K562 (cell line): ENCODE measurements at regions not wholly inside any gene's neighbourhood (a gene's known extent, or its start where the extent isn't known, plus 50 kb on each side); places are given as distances from the start of the nearest gene placed in this dataset.
A peak's percentile ranks its signal among the peaks of the same experiment; 100 is the strongest.

Experiments used
- ATAC-seq: fragments of 200-7000 bp; cut with Tn5 transposase; 3 replicates; pipeline ENCODE4 v1.9.1; 2020; ENCODE audit warnings: moderate library complexity
- BruUV-seq: library from RNA; stranded (reverse); fragments of 400-500 nt; replicated peaks from 2 replicates; lab custom pipeline; 2021; lab: Mats Ljungman, UMichigan
- CTCF ChIA-PET: fragments of 300-600 bp; formaldehyde crosslinking; extraction: SDS; loops from one replicate; lab custom pipeline; 2021; ENCODE audit warnings: low intra/inter-chr PET ratio; lab: Yijun Ruan, JAX
- POLR2A ChIA-PET: fragments of 300-600, 350-650 bp; sonication (Branson Sonifier 250); formaldehyde crosslinking; extraction: SDS; loops from one replicate; lab custom pipeline; 2021; ENCODE audit warnings: antibody characterized with exemption, inconsistent platforms; lab: Yijun Ruan, JAX
- DNase-seq, 4 experiments: peaks; one replicate each; pipeline versions ENCODE4 v3.0.0 to v3.0.0-alpha.2; 2011 to 2018; ENCODE audit warnings: low spot score in 3 of 4, mixed read lengths in 3 of 4; ENCODE audit errors: extremely low read depth in 1 of 4
- FAIRE-seq: peaks from 2 replicates; lab custom pipeline; 2011; peaks lifted over from hg19 to GRCh38; lab: Jason Lieb, UNC
- H2AFZ ChIP-seq: 2 replicates; pipeline ENCODE4 v1.6.0; 2011; ENCODE audit warnings: low read depth, low read length, control low read depth, inconsistent platforms
- H3K27ac ChIP-seq: fragments of 200-600 bp; 3 replicates; pipeline ENCODE4 v1.8.0; 2011; ENCODE audit warnings: low read depth, mild to moderate bottlenecking, control low read depth, inconsistent platforms, low read length, moderate library complexity, mixed read lengths; ENCODE audit errors: extremely low read depth
- H3K27me3 ChIP-seq, 2 experiments: fragments of 300-600 bp in 1 of 2; 2 replicates in 1 of 2; 3 replicates in 1 of 2; pipeline versions ENCODE4 v1.6.0 to v1.8.0; 2011; ENCODE audit warnings: inconsistent platforms in 2 of 2, low read length in 2 of 2, mild to moderate bottlenecking in 1 of 2, mixed read lengths in 1 of 2, moderate library complexity in 1 of 2; ENCODE audit not compliant: control insufficient read depth in 2 of 2, insufficient read depth in 2 of 2
- H3K36me3 ChIP-seq: fragments of 300-600 bp; 3 replicates; pipeline ENCODE4 v1.8.0; 2011; ENCODE audit warnings: mild to moderate bottlenecking, low read length, inconsistent platforms; ENCODE audit not compliant: control insufficient read depth, insufficient read depth
- H3K4me1 ChIP-seq, 2 experiments: fragments of 200-600 bp in 1 of 2; replicated peaks in 1 of 2; 2 replicates in 1 of 2; 3 replicates in 1 of 2; pipeline versions ENCODE4 v1.5.1 to v1.8.0; 2011; ENCODE audit warnings: inconsistent platforms in 2 of 2, low read length in 2 of 2, mild to moderate bottlenecking in 1 of 2, mixed read lengths in 1 of 2, moderate library complexity in 1 of 2; ENCODE audit not compliant: control insufficient read depth in 2 of 2, insufficient read depth in 2 of 2
- H3K4me2 ChIP-seq: 2 replicates; pipeline ENCODE4 v1.6.1; 2011; ENCODE audit warnings: low read length, control low read depth, inconsistent platforms, mixed read lengths; ENCODE audit not compliant: insufficient read depth
- H3K4me3 ChIP-seq: fragments of 200-600 bp; sonication (generic), shearing (Covaris generic); 2 replicates; pipeline ENCODE4 v1.5.1; 2016; ENCODE audit warnings: control low read depth, inconsistent platforms
- H3K79me2 ChIP-seq: fragments of 200-600 bp; 3 replicates; pipeline ENCODE4 v1.8.0; 2011; ENCODE audit warnings: low read length, inconsistent platforms; ENCODE audit not compliant: control insufficient read depth, insufficient read depth
- H3K9ac ChIP-seq, 2 experiments: 2 replicates each; pipeline versions ENCODE4 v1.6.0 to v1.6.1; 2011; ENCODE audit warnings: low read depth in 2 of 2, low read length in 2 of 2, control low read depth in 1 of 2, inconsistent platforms in 1 of 2, mild to moderate bottlenecking in 1 of 2, mixed read lengths in 1 of 2; ENCODE audit not compliant: insufficient read depth in 1 of 2
- H3K9me1 ChIP-seq: one replicate; pipeline ENCODE4 v1.6.0; 2011; ENCODE audit warnings: inconsistent platforms, mild to moderate bottlenecking, low read length, moderate library complexity; ENCODE audit not compliant: control insufficient read depth, insufficient read depth
- H3K9me3 ChIP-seq: replicated peaks from 2 replicates; pipeline ENCODE4 v1.5.1; 2011; ENCODE audit warnings: low read depth, low read length, inconsistent platforms; ENCODE audit not compliant: control insufficient read depth, insufficient read depth
- H4K20me1 ChIP-seq: replicated peaks from 2 replicates; pipeline ENCODE4 v1.6.1; 2011; ENCODE audit warnings: low read length, inconsistent platforms, mixed read lengths; ENCODE audit not compliant: control insufficient read depth, insufficient read depth
- BRF2 ChIP-seq: IDR thresholded peaks from 3 replicates; pipeline ENCODE4 v1.6.1; 2011; ENCODE audit warnings: borderline replicate concordance, mild to moderate bottlenecking; ENCODE audit not compliant: insufficient read length, insufficient read depth
- CEBPG ChIP-seq, 3 experiments: fragments of 200-800 bp in 1 of 3; sonication (Bioruptor generic) in 1 of 3; sonication (generic) in 1 of 3; formaldehyde crosslinking in 1 of 3; IDR thresholded peaks in 2 of 3; conservative IDR thresholded peaks in 1 of 3; 2 replicates each; pipeline versions ENCODE4 v1.6.1 to v1.8.0; 2016 to 2022; ENCODE audit warnings: missing compliant biosample characterization in 2 of 3, missing genetic modification characterization in 2 of 3, mild to moderate bottlenecking in 1 of 3, missing genetic modification reagents in 1 of 3
- MAFF ChIP-seq: IDR thresholded peaks from 2 replicates; pipeline ENCODE4 v1.6.1; 2012; ENCODE audit warnings: low read length, improper control_type of control experiment
- MEIS2 ChIP-seq: fragments of 450-650 bp; IDR thresholded peaks from 2 replicates; pipeline ENCODE4 v1.6.1; 2014; ENCODE audit warnings: mild to moderate bottlenecking; ENCODE audit not compliant: partially characterized antibody
- OTX1 ChIP-seq: fragments of 450-650 bp; formaldehyde crosslinking; IDR thresholded peaks from 2 replicates; pipeline ENCODE4 v1.4.0; 2022; ENCODE audit warnings: mild to moderate bottlenecking
- PBX2 ChIP-seq, 2 experiments: IDR thresholded peaks in 1 of 2; conservative IDR thresholded peaks in 1 of 2; 2 replicates each; pipeline ENCODE4 v1.6.1; 2016; ENCODE audit warnings: low read depth in 2 of 2, mild to moderate bottlenecking in 1 of 2, missing compliant biosample characterization in 1 of 2, missing genetic modification characterization in 1 of 2, moderate library complexity in 1 of 2
- RAD21 ChIP-seq, 2 experiments: fragments of 250-450 bp in 1 of 2; fragments of 450-650 bp in 1 of 2; sonication (Bioruptor Pico) in 1 of 2; formaldehyde crosslinking in 1 of 2; IDR thresholded peaks in 1 of 2; conservative IDR thresholded peaks in 1 of 2; 2 replicates each; pipeline versions ENCODE4 v1.4.0 to v1.8.0; 2020 to 2022; ENCODE audit warnings: mild to moderate bottlenecking in 2 of 2, moderate library complexity in 1 of 2
- SAFB2 ChIP-seq: fragments of 200-400 bp; formaldehyde crosslinking; IDR thresholded peaks from 2 replicates; pipeline ENCODE4 v1.6.1; 2018; ENCODE audit warnings: borderline replicate concordance, low read length, low read depth, moderate library complexity; ENCODE audit not compliant: severe bottlenecking
- TAF9B ChIP-seq: fragments of 450-650 bp; IDR thresholded peaks from 2 replicates; pipeline ENCODE4 v1.6.1; 2018; ENCODE audit warnings: mild to moderate bottlenecking; ENCODE audit not compliant: partially characterized antibody
- ZKSCAN8 ChIP-seq: fragments of 200-800 bp; sonication (Bioruptor generic); IDR thresholded peaks from 2 replicates; pipeline ENCODE4 v1.6.1; 2016; ENCODE audit warnings: missing genetic modification characterization, missing compliant biosample characterization
- ZNF140 ChIP-seq: fragments of 250-450 bp; sonication (Bioruptor Pico); IDR thresholded peaks from 2 replicates; pipeline ENCODE4 v1.8.0; 2021; ENCODE audit warnings: moderate library complexity, mild to moderate bottlenecking, inconsistent platforms
- ZNF197 ChIP-seq: fragments of 200-800 bp; sonication (Bioruptor generic); IDR thresholded peaks from 2 replicates; pipeline ENCODE4 v1.6.1; 2016; ENCODE audit warnings: low read depth, missing genetic modification characterization, missing compliant biosample characterization
- ZNF253 ChIP-seq: fragments of 250-450 bp; sonication (Bioruptor Pico); conservative IDR thresholded peaks from 2 replicates; pipeline ENCODE4 v1.6.1; 2021; ENCODE audit warnings: mild to moderate bottlenecking
- WGBS: fragments of 100-300 bp; shearing (Covaris generic); methylation state at CpG from one replicate; pipeline ENCODE4 v1.1.6; 2016; ENCODE audit warnings: low coverage, mixed read lengths; ENCODE audit not compliant: insufficient coverage; ENCODE audit errors: missing lambda C conversion rate; 5-methylcytosine and 5-hydroxymethylcytosine counted together
- in situ Hi-C: fragments of 300-500 bp; cut with MboI; formaldehyde crosslinking; loops from 4 replicates; pipeline ENCODE4 v1.15.0; 2018; ENCODE audit warnings: inconsistent platforms, mixed read lengths
- intact Hi-C: fragments of 100-400 bp; cut with micrococcal nuclease; formaldehyde crosslinking; loops from 2 replicates; pipeline ENCODE4 v1.14.2; 2022
- TF ChIP-seq, protein P1 (sequence below): fragments of 250-450 bp; sonication (Bioruptor Pico); IDR thresholded peaks from 2 replicates; pipeline ENCODE4 v1.5.0; 2021

DNA sequence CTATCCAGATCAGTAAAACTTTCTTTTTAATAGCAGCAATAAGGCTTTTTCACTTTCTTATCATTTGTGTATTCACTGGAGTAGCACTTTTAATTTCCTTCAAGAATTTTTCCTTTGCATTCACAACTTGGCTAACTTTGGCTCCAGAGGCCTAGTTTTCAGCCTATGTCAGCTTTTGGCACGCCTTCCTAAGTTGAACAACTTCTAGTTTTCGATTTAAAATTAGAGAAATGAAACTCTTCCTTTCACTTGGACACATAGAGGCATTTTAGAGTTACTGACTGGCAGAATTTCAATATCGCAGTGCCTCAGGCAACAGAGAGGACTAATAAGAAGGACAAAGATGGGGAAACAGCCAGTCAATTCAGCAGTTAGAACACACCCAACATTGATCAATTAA lies 577.4 kb downstream of the DSC3 start (continued):
- no peak for TF ChIP-seq BRF2

GRCh38 chr18:30457156-30457555 lies 585.4 kb downstream of the DSC3 start:
- Histone ChIP-seq H3K9ac (no peak overlapping the region), H3K27me3 (no peaks in the 10 kb centered on the region), H3K36me3 (no peaks in the 10 kb centered on the region), H3K27ac (no peak overlapping the region), H3K4me2 (no peak overlapping the region), H4K20me1 (no peaks in the 10 kb centered on the region), H2AFZ (no peak overlapping the region), H3K9me1 (no peaks in the 10 kb centered on the region), H3K79me2 (no peaks in the 10 kb centered on the region), H3K4me3 (no peak overlapping the region), H3K9me3 (no peaks in the 10 kb centered on the region), H3K4me1 (no peaks in the 10 kb centered on the region)
- no peak for FAIRE-seq
- peak; percentile 62; the same call in 2 of the 3 replicates for ATAC-seq
- CTCF ChIA-PET, result no interaction called here
- POLR2A ChIA-PET, result no interaction called here
- intact Hi-C loops, result loop anchor here (5.0 kb wide), 1 partner anchor 220 kb away; no protein-coding TSS in a partner anchor
- in situ Hi-C loops, result no loop called here
- no TSS peak for BruUV-seq
- peak in 2 of 4 experiments; percentile 9 to 47 for DNase-seq
- 18% methylated on average over 1 of the region's 1 CpG for WGBS
- TF ChIP-seq, protein P1, sequence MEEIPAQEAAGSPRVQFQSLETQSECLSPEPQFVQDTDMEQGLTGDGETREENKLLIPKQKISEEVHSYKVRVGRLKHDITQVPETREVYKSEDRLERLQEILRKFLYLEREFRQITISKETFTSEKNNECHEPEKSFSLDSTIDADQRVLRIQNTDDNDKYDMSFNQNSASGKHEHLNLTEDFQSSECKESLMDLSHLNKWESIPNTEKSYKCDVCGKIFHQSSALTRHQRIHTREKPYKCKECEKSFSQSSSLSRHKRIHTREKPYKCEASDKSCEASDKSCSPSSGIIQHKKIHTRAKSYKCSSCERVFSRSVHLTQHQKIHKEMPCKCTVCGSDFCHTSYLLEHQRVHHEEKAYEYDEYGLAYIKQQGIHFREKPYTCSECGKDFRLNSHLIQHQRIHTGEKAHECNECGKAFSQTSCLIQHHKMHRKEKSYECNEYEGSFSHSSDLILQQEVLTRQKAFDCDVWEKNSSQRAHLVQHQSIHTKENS, result no peak
- TF ChIP-seq MEIS2 (peak; percentile 26), MAFF (no peak), ZNF197 (no peak), RAD21 (CRISPR knock-in tag; conservative IDR thresholded peaks at IDR 0.05 in 1 of 2, IDR thresholded peaks at IDR 0.05 in 1 of 2) (peak in 1 of 2 experiments; percentile 26; a peak in 1 of 4 replicates), CEBPG (CRISPR knock-in tag; IDR thresholded peaks at IDR 0.05) (no peak), CEBPG (tag; conservative IDR thresholded peaks at IDR 0.05 in 1 of 2, IDR thresholded peaks at IDR 0.05 in 1 of 2) (0 out of 4 replicates have a peak, but pooled peaks of 1 of the 2 experiments have one; percentile 5), ZNF140 (CRISPR knock-in tag) (no peak), ZKSCAN8 (no peak), SAFB2 (no peak), OTX1 (CRISPR knock-in tag) (no peak), ZNF253 (no peak), PBX2 (CRISPR knock-in tag; IDR thresholded peaks at IDR 0.05; ENCODE audit: low read depth) (no peak), PBX2 (tag; conservative IDR thresholded peaks at IDR 0.05; ENCODE audit: low read depth) (peak; percentile 68), TAF9B (no peak)
